HEK293 (cell line): ENCODE measurements at regions not wholly inside any gene's neighbourhood (a gene's known extent, or its start where the extent isn't known, plus 50 kb on each side); places are given as distances from the start of the nearest gene placed in this dataset.

ENCODE experiments used
- CTCF ChIA-PET: fragments of 350-600 bp; formaldehyde crosslinking; extraction: SDS; loops from one replicate; lab custom pipeline; 2021; ENCODE audit warnings: antibody characterized with exemption; lab: Yijun Ruan, JAX
- POLR2A ChIA-PET: fragments of 300-600 bp; formaldehyde crosslinking; extraction: SDS; loops from one replicate; lab custom pipeline; 2020; ENCODE audit warnings: antibody characterized with exemption, inconsistent platforms; lab: Yijun Ruan, JAX
- H3K27ac ChIP-seq: fragments of 200-500 bp; sonication (Bioruptor generic); 2 replicates; pipeline ENCODE4 v1.5.1; 2014; ENCODE audit warnings: low read depth, low read length, control low read depth, inconsistent platforms; ENCODE audit errors: extremely low read depth
- H3K36me3 ChIP-seq, 2 experiments: fragments of 200-500 bp in 1 of 2; sonication (Bioruptor generic) in 1 of 2; 1 replicate in 1 of 2; 2 replicates in 1 of 2; pipeline ENCODE4 v1.5.1; 2014 to 2017; ENCODE audit warnings: inconsistent platforms in 2 of 2, low read length in 2 of 2; ENCODE audit not compliant: control insufficient read depth in 2 of 2, insufficient read depth in 1 of 2
- H3K4me1 ChIP-seq: fragments of 200-500 bp; sonication (Bioruptor generic); 2 replicates; pipeline ENCODE4 v1.5.1; 2014; ENCODE audit warnings: mild to moderate bottlenecking, low read length, inconsistent platforms; ENCODE audit not compliant: control insufficient read depth, insufficient read depth
- H3K4me3 ChIP-seq: 2 replicates; pipeline ENCODE4 v1.5.1; 2011; ENCODE audit warnings: low read depth, mild to moderate bottlenecking, control low read depth, low read length, moderate library complexity
- H3K9me3 ChIP-seq: fragments of 200-500 bp; sonication (Bioruptor generic); 2 replicates; pipeline ENCODE4 v1.5.1; 2014; ENCODE audit warnings: low read depth, low read length, inconsistent platforms; ENCODE audit not compliant: control insufficient read depth, insufficient read depth
- GLI4 ChIP-seq: fragments of 450-650 bp; formaldehyde crosslinking; IDR thresholded peaks from 2 replicates; pipeline ENCODE4 v1.5.1; 2016; ENCODE audit warnings: missing biosample characterization, missing genetic modification characterization
- SP3 ChIP-seq: fragments of 450-650 bp; formaldehyde crosslinking; IDR thresholded peaks from 2 replicates; pipeline ENCODE4 v1.5.1; 2016; ENCODE audit warnings: missing biosample characterization, missing genetic modification characterization
- ZFP37 ChIP-seq: fragments of 450-650 bp; formaldehyde crosslinking; IDR thresholded peaks from 2 replicates; pipeline ENCODE4 v1.5.1; 2016; ENCODE audit warnings: missing biosample characterization, missing genetic modification characterization
- ZNF155 ChIP-seq: fragments of 450-650 bp; formaldehyde crosslinking; IDR thresholded peaks from 2 replicates; pipeline ENCODE4 v1.5.1; 2016; ENCODE audit warnings: missing biosample characterization, missing genetic modification characterization
- ZNF2 ChIP-seq: fragments of 450-650 bp; formaldehyde crosslinking; IDR thresholded peaks from 2 replicates; pipeline ENCODE4 v1.5.1; 2016; ENCODE audit warnings: missing biosample characterization, missing genetic modification characterization
- ZNF214 ChIP-seq: fragments of 450-650 bp; formaldehyde crosslinking; IDR thresholded peaks from 2 replicates; pipeline ENCODE4 v1.5.1; 2017; ENCODE audit warnings: missing biosample characterization, mild to moderate bottlenecking, missing genetic modification characterization, borderline replicate concordance
- ZNF292 ChIP-seq: fragments of 450-650 bp; formaldehyde crosslinking; IDR thresholded peaks from 2 replicates; pipeline ENCODE4 v1.5.1; 2016; ENCODE audit warnings: low read depth, missing biosample characterization, missing genetic modification characterization, borderline replicate concordance
- ZNF324 ChIP-seq: fragments of 450-650 bp; formaldehyde crosslinking; IDR thresholded peaks from 2 replicates; pipeline ENCODE4 v1.5.1; 2016; ENCODE audit warnings: missing biosample characterization, missing genetic modification characterization
- ZNF341 ChIP-seq: fragments of 450-650 bp; formaldehyde crosslinking; IDR thresholded peaks from 2 replicates; pipeline ENCODE4; 2016; ENCODE audit warnings: low read depth, missing biosample characterization, missing genetic modification characterization
- ZNF394 ChIP-seq: fragments of 450-650 bp; formaldehyde crosslinking; IDR thresholded peaks from 2 replicates; pipeline ENCODE4 v1.5.1; 2016; ENCODE audit warnings: missing biosample characterization, missing genetic modification characterization, mild to moderate bottlenecking, moderate library complexity, borderline replicate concordance
- ZNF530 ChIP-seq: fragments of 450-650 bp; formaldehyde crosslinking; IDR thresholded peaks from 2 replicates; pipeline ENCODE4 v1.5.1; 2016; ENCODE audit warnings: low read depth, missing biosample characterization, missing genetic modification characterization
- ZNF555 ChIP-seq: fragments of 450-650 bp; formaldehyde crosslinking; conservative IDR thresholded peaks from 2 replicates; pipeline ENCODE4 v1.5.1; 2017; ENCODE audit warnings: missing biosample characterization, mild to moderate bottlenecking, missing genetic modification characterization, inconsistent platforms
- ZNF571 ChIP-seq: fragments of 450-650 bp; formaldehyde crosslinking; IDR thresholded peaks from 2 replicates; pipeline ENCODE4 v1.5.0; 2017; ENCODE audit warnings: missing biosample characterization, missing genetic modification characterization
- ZNF600 ChIP-seq: fragments of 450-650 bp; formaldehyde crosslinking; IDR thresholded peaks from 2 replicates; pipeline ENCODE4 v1.5.1; 2016; ENCODE audit warnings: missing biosample characterization, missing genetic modification characterization
- ZNF660 ChIP-seq: fragments of 450-650 bp; IDR thresholded peaks from 2 replicates; pipeline ENCODE4 v1.5.1; 2018; ENCODE audit warnings: missing biosample characterization, mild to moderate bottlenecking, missing genetic modification characterization
- ZNF791 ChIP-seq: fragments of 450-650 bp; formaldehyde crosslinking; IDR thresholded peaks from 2 replicates; pipeline ENCODE4 v1.5.1; 2016; ENCODE audit warnings: missing biosample characterization, missing genetic modification characterization
- ZSCAN16 ChIP-seq: fragments of 450-650 bp; formaldehyde crosslinking; IDR thresholded peaks from 2 replicates; pipeline ENCODE4 v1.5.1; 2016; ENCODE audit warnings: missing biosample characterization, missing genetic modification characterization
- TF ChIP-seq, protein P1 (sequence below): fragments of 450-650 bp; IDR thresholded peaks from 2 replicates; pipeline ENCODE4 v1.5.1; 2018; ENCODE audit warnings: missing biosample characterization, missing genetic modification characterization
- TF ChIP-seq, protein P2 (sequence below): fragments of 450-650 bp; formaldehyde crosslinking; IDR thresholded peaks from 2 replicates; pipeline ENCODE4 v1.5.1; 2016; ENCODE audit warnings: missing biosample characterization, missing genetic modification characterization
- TF ChIP-seq, protein P3 (sequence below): fragments of 450-650 bp; formaldehyde crosslinking; IDR thresholded peaks from 2 replicates; pipeline ENCODE4 v1.5.1; 2016; ENCODE audit warnings: missing biosample characterization, missing genetic modification characterization

DNA sequence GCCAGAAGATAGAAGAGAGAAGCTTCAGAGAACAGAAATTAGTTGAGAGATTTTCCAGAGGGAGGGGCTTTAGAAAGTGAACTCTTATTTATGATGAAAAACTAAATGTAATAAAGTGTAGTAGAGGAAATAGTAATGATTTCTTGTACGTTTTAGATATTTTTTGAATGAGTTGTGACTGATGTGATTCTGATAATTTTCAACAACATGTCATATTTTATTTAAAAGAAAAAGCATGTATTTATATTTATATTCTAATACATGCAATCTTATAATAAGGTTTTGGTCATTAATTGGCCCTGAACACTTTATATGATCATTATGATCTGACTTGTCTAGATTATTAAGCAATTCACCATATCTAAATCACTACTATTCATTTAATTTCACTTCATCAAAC is 735.2 kb upstream of the CDH9 start:
- Histone ChIP-seq H3K4me3 (no peak overlapping the region), H3K36me3 (no peaks in the 10 kb centered on the region), H3K27ac (no peak overlapping the region), H3K9me3 (no peaks in the 10 kb centered on the region), H3K4me1 (no peaks in the 10 kb centered on the region)
- CTCF ChIA-PET, result interaction anchor here (0.6 kb wide), 3 partner anchors 103 to 805 kb away, joined by 3 read pairs; no protein-coding TSS in a partner anchor
- no peak for TF ChIP-seq ZNF394 (tag by site-specific recombination)
- no peak for TF ChIP-seq ZNF155 (tag by site-specific recombination)
- no peak for TF ChIP-seq GLI4 (tag by site-specific recombination)
- TF ChIP-seq ZNF341 (tag by site-specific recombination), result no peak
- no peak for TF ChIP-seq ZNF555
- TF ChIP-seq ZNF292, result no peak
- no peak for TF ChIP-seq ZNF2 (tag by site-specific recombination)
- no peak for TF ChIP-seq ZNF530 (tag by site-specific recombination)
- POLR2A ChIA-PET, result no interaction called here

DNA sequence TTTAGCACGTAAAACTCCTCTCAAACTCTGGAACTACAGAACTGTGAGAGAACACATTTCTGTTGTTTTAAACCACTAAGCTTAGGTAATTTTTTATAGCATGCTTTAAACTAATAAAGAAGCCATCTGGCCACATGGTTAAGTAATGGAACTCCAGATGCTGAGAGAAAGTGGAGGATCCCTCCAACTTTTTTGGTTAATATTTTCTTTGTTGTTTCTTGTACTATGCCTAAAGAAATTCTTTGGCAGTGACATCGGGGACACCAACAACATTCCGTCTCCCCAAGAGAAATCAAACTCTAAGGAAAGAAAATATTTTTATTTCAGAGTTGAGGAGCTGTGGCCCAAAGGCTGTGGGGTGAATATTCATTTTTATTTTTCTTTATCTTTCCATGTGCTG is 734.8 kb upstream of the CDH9 start:
- Histone ChIP-seq H3K36me3 (no peaks in the 10 kb centered on the region), H3K9me3 (no peaks in the 10 kb centered on the region), H3K4me3 (no peak overlapping the region), H3K27ac (no peak overlapping the region), H3K4me1 (no peaks in the 10 kb centered on the region)
- CTCF ChIA-PET, result interaction anchor here (0.6 kb wide), 2 partner anchors 473 to 806 kb away, joined by 3 read pairs; no protein-coding TSS in a partner anchor
- POLR2A ChIA-PET, result no interaction called here
- TF ChIP-seq ZNF324 (tag by site-specific recombination), result no peak
- TF ChIP-seq, protein P1, sequence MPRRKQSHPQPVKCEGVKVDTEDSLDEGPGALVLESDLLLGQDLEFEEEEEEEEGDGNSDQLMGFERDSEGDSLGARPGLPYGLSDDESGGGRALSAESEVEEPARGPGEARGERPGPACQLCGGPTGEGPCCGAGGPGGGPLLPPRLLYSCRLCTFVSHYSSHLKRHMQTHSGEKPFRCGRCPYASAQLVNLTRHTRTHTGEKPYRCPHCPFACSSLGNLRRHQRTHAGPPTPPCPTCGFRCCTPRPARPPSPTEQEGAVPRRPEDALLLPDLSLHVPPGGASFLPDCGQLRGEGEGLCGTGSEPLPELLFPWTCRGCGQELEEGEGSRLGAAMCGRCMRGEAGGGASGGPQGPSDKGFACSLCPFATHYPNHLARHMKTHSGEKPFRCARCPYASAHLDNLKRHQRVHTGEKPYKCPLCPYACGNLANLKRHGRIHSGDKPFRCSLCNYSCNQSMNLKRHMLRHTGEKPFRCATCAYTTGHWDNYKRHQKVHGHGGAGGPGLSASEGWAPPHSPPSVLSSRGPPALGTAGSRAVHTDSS (tag by site-specific recombination), result no peak
- no peak for TF ChIP-seq ZNF660 (tag by site-specific recombination)
- TF ChIP-seq, protein P2, sequence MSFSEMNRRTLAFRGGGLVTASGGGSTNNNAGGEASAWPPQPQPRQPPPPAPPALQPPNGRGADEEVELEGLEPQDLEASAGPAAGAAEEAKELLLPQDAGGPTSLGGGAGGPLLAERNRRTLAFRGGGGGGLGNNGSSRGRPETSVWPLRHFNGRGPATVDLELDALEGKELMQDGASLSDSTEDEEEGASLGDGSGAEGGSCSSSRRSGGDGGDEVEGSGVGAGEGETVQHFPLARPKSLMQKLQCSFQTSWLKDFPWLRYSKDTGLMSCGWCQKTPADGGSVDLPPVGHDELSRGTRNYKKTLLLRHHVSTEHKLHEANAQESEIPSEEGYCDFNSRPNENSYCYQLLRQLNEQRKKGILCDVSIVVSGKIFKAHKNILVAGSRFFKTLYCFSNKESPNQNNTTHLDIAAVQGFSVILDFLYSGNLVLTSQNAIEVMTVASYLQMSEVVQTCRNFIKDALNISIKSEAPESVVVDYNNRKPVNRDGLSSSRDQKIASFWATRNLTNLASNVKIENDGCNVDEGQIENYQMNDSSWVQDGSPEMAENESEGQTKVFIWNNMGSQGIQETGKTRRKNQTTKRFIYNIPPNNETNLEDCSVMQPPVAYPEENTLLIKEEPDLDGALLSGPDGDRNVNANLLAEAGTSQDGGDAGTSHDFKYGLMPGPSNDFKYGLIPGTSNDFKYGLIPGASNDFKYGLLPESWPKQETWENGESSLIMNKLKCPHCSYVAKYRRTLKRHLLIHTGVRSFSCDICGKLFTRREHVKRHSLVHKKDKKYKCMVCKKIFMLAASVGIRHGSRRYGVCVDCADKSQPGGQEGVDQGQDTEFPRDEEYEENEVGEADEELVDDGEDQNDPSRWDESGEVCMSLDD (tag by site-specific recombination), result no peak
- TF ChIP-seq ZNF600 (tag by site-specific recombination), result no peak
- no peak for TF ChIP-seq ZNF791
- TF ChIP-seq ZFP37 (tag by site-specific recombination), result no peak
- TF ChIP-seq ZNF214 (tag by site-specific recombination), result no peak
- TF ChIP-seq ZSCAN16 (tag by site-specific recombination), result no peak
- no peak for TF ChIP-seq SP3
- TF ChIP-seq, protein P3, sequence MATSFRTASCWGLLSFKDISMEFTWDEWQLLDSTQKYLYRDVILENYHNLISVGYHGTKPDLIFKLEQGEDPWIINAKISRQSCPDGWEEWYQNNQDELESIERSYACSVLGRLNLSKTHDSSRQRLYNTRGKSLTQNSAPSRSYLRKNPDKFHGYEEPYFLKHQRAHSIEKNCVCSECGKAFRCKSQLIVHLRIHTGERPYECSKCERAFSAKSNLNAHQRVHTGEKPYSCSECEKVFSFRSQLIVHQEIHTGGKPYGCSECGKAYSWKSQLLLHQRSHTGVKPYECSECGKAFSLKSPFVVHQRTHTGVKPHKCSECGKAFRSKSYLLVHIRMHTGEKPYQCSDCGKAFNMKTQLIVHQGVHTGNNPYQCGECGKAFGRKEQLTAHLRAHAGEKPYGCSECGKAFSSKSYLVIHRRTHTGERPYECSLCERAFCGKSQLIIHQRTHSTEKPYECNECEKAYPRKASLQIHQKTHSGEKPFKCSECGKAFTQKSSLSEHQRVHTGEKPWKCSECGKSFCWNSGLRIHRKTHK (tag by site-specific recombination), result no peak
- TF ChIP-seq ZNF571 (tag by site-specific recombination), result no peak
